IMR-90 (cell line): ENCODE measurements at regions not wholly inside any gene's neighbourhood (a gene's known extent, or its start where the extent isn't known, plus 50 kb on each side); places are given as distances from the start of the nearest gene placed in this dataset.

ENCODE experiments used
- ATAC-seq: fragments of 200-7000 bp; cut with Tn5 transposase; 2 replicates; pipeline ENCODE4 v1.9.1; 2020; ENCODE audit warnings: low read depth, mild to moderate bottlenecking, moderate library complexity
- BruUV-seq: library from RNA; stranded (reverse); fragments of 400-500 nt; replicated peaks from 2 replicates; lab custom pipeline; 2021; lab: Mats Ljungman, UMichigan
- CTCF ChIA-PET: fragments of 300-600 bp; formaldehyde crosslinking; extraction: SDS; loops from one replicate; lab custom pipeline; 2021; ENCODE audit warnings: antibody characterized with exemption; lab: Yijun Ruan, JAX
- POLR2A ChIA-PET: fragments of 300-600 bp; sonication (Branson Sonifier 250); formaldehyde crosslinking; loops from one replicate; lab custom pipeline; 2022; ENCODE audit warnings: antibody characterized with exemption; ENCODE audit not compliant: unreplicated experiment; lab: Charles Lee
- DNase-seq: peaks from one replicate; pipeline ENCODE4 v3.0.0; 2013
- H2AFZ ChIP-seq: replicated peaks from 2 replicates; pipeline ENCODE3; 2013; ENCODE audit warnings: low read length, mild to moderate bottlenecking; ENCODE audit not compliant: poor library complexity
- H2AK5ac ChIP-seq: 2 replicates; pipeline ENCODE4 v1.6.1; 2013; ENCODE audit warnings: low read depth, low read length, inconsistent platforms
- H2AK9ac ChIP-seq: replicated peaks from 2 replicates; pipeline ENCODE3; 2013; ENCODE audit warnings: mild to moderate bottlenecking, low read depth, low read length, moderate library complexity; ENCODE audit not compliant: poor library complexity
- H2BK120ac ChIP-seq: 2 replicates; pipeline ENCODE4 v1.6.1; 2013; ENCODE audit warnings: low read depth, low read length, inconsistent platforms
- H2BK15ac ChIP-seq: 3 replicates; pipeline ENCODE4 v1.6.1; 2013; ENCODE audit warnings: low read depth, low read length, inconsistent platforms
- H2BK20ac ChIP-seq: 2 replicates; pipeline ENCODE4 v1.6.1; 2013; ENCODE audit warnings: low read depth, mild to moderate bottlenecking, inconsistent platforms, low read length, moderate library complexity
- H2BK5ac ChIP-seq: 2 replicates; pipeline ENCODE4 v1.6.1; 2013; ENCODE audit warnings: mild to moderate bottlenecking, low read depth, low read length, inconsistent platforms; ENCODE audit not compliant: poor library complexity, severe bottlenecking
- H3K14ac ChIP-seq: replicated peaks from 2 replicates; pipeline ENCODE4 v1.6.1; 2013; ENCODE audit warnings: low read depth, low read length, inconsistent platforms
- H3K18ac ChIP-seq: 2 replicates; pipeline ENCODE4 v1.6.1; 2013; ENCODE audit warnings: low read depth, low read length, control low read depth
- H3K23ac ChIP-seq: 2 replicates; pipeline ENCODE4 v1.6.1; 2013; ENCODE audit warnings: low read depth, low read length, inconsistent platforms
- H3K27ac ChIP-seq: 2 replicates; pipeline ENCODE4 v1.5.1; 2013; ENCODE audit warnings: mild to moderate bottlenecking, control low read depth, low read length; ENCODE audit not compliant: insufficient read depth
- H3K27me3 ChIP-seq: 2 replicates; pipeline ENCODE4 v1.6.1; 2013; ENCODE audit warnings: low read length; ENCODE audit not compliant: control insufficient read depth, insufficient read depth
- H3K36me3 ChIP-seq: 2 replicates; pipeline ENCODE4 v1.6.1; 2013; ENCODE audit warnings: low read length, mixed read lengths; ENCODE audit not compliant: control insufficient read depth, insufficient read depth
- H3K4ac ChIP-seq: 2 replicates; pipeline ENCODE4 v1.6.1; 2013; ENCODE audit warnings: low read depth, low read length, inconsistent platforms
- H3K4me1 ChIP-seq: 2 replicates; pipeline ENCODE4 v1.6.1; 2013; ENCODE audit warnings: low read length, mixed read lengths; ENCODE audit not compliant: control insufficient read depth, insufficient read depth
- H3K4me2 ChIP-seq: 2 replicates; pipeline ENCODE4 v1.6.1; 2013; ENCODE audit warnings: low read depth, mild to moderate bottlenecking, control low read depth, low read length, moderate library complexity
- H3K4me3 ChIP-seq: 2 replicates; pipeline ENCODE4 v1.5.1; 2013; ENCODE audit warnings: low read depth, mild to moderate bottlenecking, control low read depth, low read length, moderate library complexity; ENCODE audit not compliant: insufficient read depth
- H3K56ac ChIP-seq: 2 replicates; pipeline ENCODE4 v1.6.1; 2013; ENCODE audit warnings: low read length, inconsistent platforms; ENCODE audit not compliant: insufficient read depth; ENCODE audit errors: extremely low read depth
- H3K79me1 ChIP-seq, 2 experiments: 2 replicates each; pipeline ENCODE4 v1.6.1; 2013; ENCODE audit warnings: low read length in 2 of 2, inconsistent platforms in 1 of 2, low read depth in 1 of 2
- H3K9ac ChIP-seq: 2 replicates; pipeline ENCODE4 v1.6.1; 2013; ENCODE audit warnings: low read depth, low read length, control low read depth
- H3K9me1 ChIP-seq: 2 replicates; pipeline ENCODE4 v1.6.1; 2013; ENCODE audit warnings: low read length, inconsistent platforms; ENCODE audit not compliant: insufficient read depth
- H3K9me3 ChIP-seq: 2 replicates; pipeline ENCODE4 v1.6.1; 2013; ENCODE audit warnings: low read length; ENCODE audit not compliant: control insufficient read depth, insufficient read depth
- H4K20me1 ChIP-seq: 2 replicates; pipeline ENCODE4 v1.6.1; 2013; ENCODE audit warnings: low read length, inconsistent platforms; ENCODE audit not compliant: insufficient read depth
- H4K5ac ChIP-seq: 2 replicates; pipeline ENCODE4 v1.6.1; 2013; ENCODE audit warnings: mild to moderate bottlenecking, low read depth, low read length, control low read depth
- H4K8ac ChIP-seq, 2 experiments: 2 replicates each; pipeline ENCODE4 v1.6.1; 2013; ENCODE audit warnings: low read depth in 2 of 2, low read length in 2 of 2, control low read depth in 1 of 2, inconsistent platforms in 1 of 2
- H4K91ac ChIP-seq: 2 replicates; pipeline ENCODE4 v1.6.1; 2013; ENCODE audit warnings: low read depth, low read length, inconsistent platforms; ENCODE audit not compliant: insufficient read depth
- FOS ChIP-seq: fragments of 150-350 bp; IDR thresholded peaks from 2 replicates; pipeline ENCODE4 v1.6.1; 2016; ENCODE audit warnings: low read depth, low read length
- WGBS, 2 experiments: methylation state at CpG; one replicate each; pipeline versions ENCODE4 v1.1.5 to v1.1.7; 2013; ENCODE audit warnings: missing lambda C conversion rate in 2 of 2; ENCODE audit not compliant: insufficient read length in 1 of 2; ENCODE audit errors: extremely low coverage in 2 of 2; 5-methylcytosine and 5-hydroxymethylcytosine counted together
- dilution Hi-C: fragments of 300-500 bp; cut with HindIII; formaldehyde crosslinking; loops from one replicate; pipeline ENCODE4 v1.14.3; 2018; ENCODE audit warnings: low sequenced_read_pairs; ENCODE audit not compliant: unreplicated experiment
- in situ Hi-C: fragments of 300-500 bp; cut with MboI; formaldehyde crosslinking; loops from 3 replicates; pipeline ENCODE4 v1.14.3; 2019; ENCODE audit warnings: low sequenced_read_pairs, inconsistent platforms, mixed read lengths
- intact Hi-C: fragments of 100-400 bp; cut with micrococcal nuclease; formaldehyde crosslinking; loops from 2 replicates; pipeline ENCODE4 v1.10.0; 2022

DNA sequence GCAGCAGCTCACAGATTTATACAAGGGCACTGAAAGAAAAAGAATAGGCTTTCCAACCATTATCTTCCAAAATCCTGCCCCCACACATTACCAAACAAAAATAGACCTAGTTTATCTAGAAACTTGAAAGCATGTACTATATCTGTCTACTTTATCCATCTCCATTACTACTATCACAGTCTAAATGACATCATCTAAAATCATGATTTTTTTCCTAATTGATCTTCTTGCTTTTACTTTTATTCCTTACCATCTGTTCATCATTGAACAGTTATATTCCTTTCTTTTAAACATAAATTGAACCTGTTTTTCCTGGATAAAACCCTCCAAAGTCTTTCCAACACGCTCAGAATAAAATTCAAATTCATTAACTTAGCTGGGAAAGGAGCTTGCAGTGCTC is 414.7 kb downstream of the KCTD12 start:
- Histone ChIP-seq H3K18ac (no peak overlapping the region), H3K36me3 (no peaks in the 10 kb centered on the region), H2AK5ac (no peak overlapping the region), H4K8ac (no peak overlapping the region), H2AFZ (no peak overlapping the region), H3K23ac (no peak overlapping the region), H3K9ac (no peak overlapping the region), H2BK20ac (no peak overlapping the region), H2BK120ac (no peak overlapping the region), H3K56ac (no peak overlapping the region), H3K4me1 (no peaks in the 10 kb centered on the region; the same call in 1 of the 2 replicates), H3K27me3 (peaks cover 18% of the 10 kb centered on the region), H3K4me2 (no peak overlapping the region), H3K27ac (no peak overlapping the region), H3K4ac (no peak overlapping the region), H2AK9ac (no peak overlapping the region), H4K20me1 (no peaks in the 10 kb centered on the region), H3K14ac (no peak overlapping the region), H3K9me3 (no peaks in the 10 kb centered on the region), H2BK5ac (no peak overlapping the region), H3K9me1 (no peaks in the 10 kb centered on the region), H3K4me3 (no peak overlapping the region), H3K79me1 (no peaks in the 10 kb centered on the region), H4K5ac (no peak overlapping the region), H2BK15ac (no peak overlapping the region), H4K91ac (no peak overlapping the region)
- no peak for DNase-seq
- dilution Hi-C loops: no loop called here
- intact Hi-C loops: loop anchor here (1.0 to 10.0 kb wide), 6 partner anchors 89 to 907 kb away; partner anchors contain the start of gene KCTD12
- BruUV-seq: no TSS peak
- no peak for ATAC-seq
- in situ Hi-C loops: loop anchor here (5.0 to 25.0 kb wide), 3 partner anchors 594 to 909 kb away; no protein-coding TSS in a partner anchor
- no peak for TF ChIP-seq FOS
- WGBS, 2 experiments: no CpG with 5 or more reads among the region's 1 CpG
- ChIA-PET CTCF (interaction anchor here (2.0 kb wide), 1 partner anchor 601 kb away, joined by 9 read pairs; no protein-coding TSS in a partner anchor), POLR2A (no interaction called here)
